Psoas muscle (tissue), 7 donors: ENCODE measurements at regions not wholly inside any gene's neighbourhood (a gene's known extent, or its start where the extent isn't known, plus 50 kb on each side); places are given as distances from the start of the nearest gene placed in this dataset.

Experiments
- ATAC-seq, 4 donors: fragments of 200-7000 bp; cut with Tn5 transposase; one replicate each; pipeline ENCODE4 v1.9.1; 2020; ENCODE audit warnings: moderate library complexity in 3 of 4, mild to moderate bottlenecking in 2 of 4
- DNase-seq, 2 donors: peaks; one replicate each; pipeline ENCODE4 v3.0.0-alpha.2; 2020
- H3K27ac ChIP-seq: fragments of 200-600 bp; one replicate; pipeline ENCODE4 v1.8.0; 2022
- H3K27me3 ChIP-seq, 3 donors: fragments of 200-600 bp in 1 of 3; one replicate each; pipeline versions ENCODE4 v1.6.1 to v1.8.0; 2013 to 2022; ENCODE audit warnings: low read length in 2 of 3, mild to moderate bottlenecking in 2 of 3, moderate library complexity in 1 of 3; ENCODE audit not compliant: insufficient read depth in 3 of 3
- H3K36me3 ChIP-seq, 2 donors: fragments of 200-600 bp in 1 of 2; one replicate each; pipeline versions ENCODE4 v1.6.1 to v1.8.0; 2013 to 2022; ENCODE audit warnings: low read depth in 1 of 2, mild to moderate bottlenecking in 1 of 2, moderate library complexity in 1 of 2; ENCODE audit not compliant: insufficient read depth in 1 of 2
- H3K4me1 ChIP-seq: fragments of 200-600 bp; one replicate; pipeline ENCODE4 v1.8.0; 2022
- H3K4me3 ChIP-seq: fragments of 200-600 bp; one replicate; pipeline ENCODE4 v1.8.0; 2022; ENCODE audit warnings: mild to moderate bottlenecking
- H3K9me3 ChIP-seq: fragments of 200-600 bp; one replicate; pipeline ENCODE4 v1.8.0; 2022
- WGBS, 3 donors: extraction: QIAGEN DNeasy Blood & Tissue Kit; methylation state at CpG; one replicate each; pipeline versions ENCODE4 v1.1.6 to v1.1.7; 2013; 5-methylcytosine and 5-hydroxymethylcytosine counted together
- intact Hi-C, 2 donors: fragments of 100-400 bp; cut with DNase I; formaldehyde crosslinking; loops; one replicate each; pipeline versions ENCODE4 v1.11.0 to v1.14.2; 2022
- TF ChIP-seq, protein P1 (sequence below): fragments of 200-600 bp; IDR thresholded peaks from one replicate; pipeline ENCODE4 v1.8.0; 2022; ENCODE audit warnings: antibody characterized with exemption
- donor health status: healthy with polysubstance abuse.
- donor health status: DM: no; HTN: no; CAD: no; lungs with moderate emphysema.
- donor health status: Bipolar disorder and iron deficiency.
- donor health status: healthy.
- donor health status: DM: yes; HTN: yes; CAD: no.
- donor health status: DM: no; HTN: no; CAD: no.
- donor health status: DM: yes; HTN: yes; CAD: no.

DNA sequence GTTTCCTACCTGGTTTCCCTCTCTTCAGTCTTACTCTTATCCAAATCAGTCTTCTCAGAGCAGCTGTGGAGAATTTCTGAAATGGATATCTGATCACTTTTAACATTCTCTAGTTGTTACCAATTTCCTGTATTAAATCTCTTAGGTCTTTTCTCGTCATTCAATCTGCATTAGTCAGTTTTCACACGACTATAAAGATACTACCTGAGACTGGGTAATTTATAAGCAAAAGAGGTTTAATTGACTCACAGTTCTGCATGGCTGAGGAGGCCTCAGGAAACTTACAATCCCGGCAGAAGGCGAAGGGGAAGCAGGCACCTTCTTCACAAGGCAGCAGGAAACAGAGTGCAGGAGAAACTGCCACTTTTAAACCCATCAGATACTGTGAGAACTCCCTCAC, 444.8 kb downstream of the GATA3 start:
- H3K36me3 ChIP-seq = no peaks in the 10 kb centered on the region
- intact Hi-C loops = no loop called here
- H3K9me3 ChIP-seq = no peaks in the 10 kb centered on the region
- ATAC-seq = no peak
- TF ChIP-seq, protein P1, sequence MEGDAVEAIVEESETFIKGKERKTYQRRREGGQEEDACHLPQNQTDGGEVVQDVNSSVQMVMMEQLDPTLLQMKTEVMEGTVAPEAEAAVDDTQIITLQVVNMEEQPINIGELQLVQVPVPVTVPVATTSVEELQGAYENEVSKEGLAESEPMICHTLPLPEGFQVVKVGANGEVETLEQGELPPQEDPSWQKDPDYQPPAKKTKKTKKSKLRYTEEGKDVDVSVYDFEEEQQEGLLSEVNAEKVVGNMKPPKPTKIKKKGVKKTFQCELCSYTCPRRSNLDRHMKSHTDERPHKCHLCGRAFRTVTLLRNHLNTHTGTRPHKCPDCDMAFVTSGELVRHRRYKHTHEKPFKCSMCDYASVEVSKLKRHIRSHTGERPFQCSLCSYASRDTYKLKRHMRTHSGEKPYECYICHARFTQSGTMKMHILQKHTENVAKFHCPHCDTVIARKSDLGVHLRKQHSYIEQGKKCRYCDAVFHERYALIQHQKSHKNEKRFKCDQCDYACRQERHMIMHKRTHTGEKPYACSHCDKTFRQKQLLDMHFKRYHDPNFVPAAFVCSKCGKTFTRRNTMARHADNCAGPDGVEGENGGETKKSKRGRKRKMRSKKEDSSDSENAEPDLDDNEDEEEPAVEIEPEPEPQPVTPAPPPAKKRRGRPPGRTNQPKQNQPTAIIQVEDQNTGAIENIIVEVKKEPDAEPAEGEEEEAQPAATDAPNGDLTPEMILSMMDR = no peak
- no peaks in the 10 kb centered on the region for H3K4me1 ChIP-seq
- no peaks in the 10 kb centered on the region for H3K27me3 ChIP-seq
- DNase-seq = no peak
- H3K27ac ChIP-seq = no peak overlapping the region
- no peak overlapping the region for H3K4me3 ChIP-seq
- whole genome bisulfite sequencing, 3 donors = 35 to 43% (median 41%) methylated on average over 4 of the region's 4 CpGs

DNA sequence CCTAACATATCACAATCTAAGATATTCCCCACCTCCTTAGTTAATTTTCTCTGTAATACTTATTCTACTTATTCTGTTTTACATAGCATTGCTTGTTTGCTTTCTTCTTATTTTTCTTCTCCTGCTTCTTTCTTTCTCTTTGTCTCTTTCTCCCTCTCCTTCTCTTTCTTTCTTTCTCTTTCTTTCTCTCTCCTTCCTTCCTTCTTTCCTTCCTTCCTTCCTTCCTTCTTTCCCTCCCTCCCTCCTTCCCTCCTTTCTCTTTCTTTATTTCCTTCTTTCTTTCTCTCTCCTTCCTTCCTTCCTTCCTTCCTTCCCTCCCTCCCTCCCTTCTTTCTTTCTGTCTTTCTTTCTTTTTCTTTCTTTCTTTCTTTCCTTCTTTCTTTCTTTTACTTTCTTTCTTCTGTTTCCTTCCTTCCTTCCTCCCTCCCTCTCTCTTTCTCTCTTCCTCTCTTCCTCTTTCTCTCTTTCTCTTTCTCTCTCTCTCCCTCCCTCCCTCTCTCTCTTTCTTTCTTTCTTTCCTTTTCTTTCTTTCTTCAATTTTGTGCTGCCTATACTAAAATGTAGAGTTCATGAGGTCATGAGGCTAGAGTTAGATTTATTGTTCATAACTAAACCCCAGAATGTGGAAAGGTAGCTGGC, 445.4 kb downstream of the GATA3 start:
- H3K4me1 ChIP-seq = no peaks in the 10 kb centered on the region
- no peak overlapping the region for H3K27ac ChIP-seq
- TF ChIP-seq, protein P1 = no peak
- no peaks in the 10 kb centered on the region for H3K36me3 ChIP-seq
- DNase-seq (no peak), ATAC-seq (no peak)
- H3K27me3 ChIP-seq = no peaks in the 10 kb centered on the region
- intact Hi-C loops = no loop called here
- H3K9me3 ChIP-seq = no peaks in the 10 kb centered on the region
- no peak overlapping the region for H3K4me3 ChIP-seq

GRCh38 chr10:8502573-8502972, 448.1 kb downstream of the GATA3 start:
- no peaks in the 10 kb centered on the region for H3K36me3 ChIP-seq
- TF ChIP-seq, protein P1 = no peak
- no peak overlapping the region for H3K27ac ChIP-seq
- no peaks in the 10 kb centered on the region for H3K9me3 ChIP-seq
- H3K27me3 ChIP-seq = no peaks in the 10 kb centered on the region
- intact Hi-C loops = no loop called here
- ATAC-seq = no peak
- no peak for DNase-seq
- no peak overlapping the region for H3K4me3 ChIP-seq
- WGBS, 3 donors = 45 to 48% (median 48%) methylated on average over 5 of the region's 5 CpGs
- H3K4me1 ChIP-seq = no peaks in the 10 kb centered on the region

- no peaks in the 10 kb centered on the region for H3K9me3 ChIP-seq
- 55 to 65% (median 59%) methylated on average over 10 of the region's 10 CpGs for WGBS, 3 donors
- no peaks in the 10 kb centered on the region for H3K27me3 ChIP-seq
- no peak for DNase-seq
- H3K27ac ChIP-seq = no peak overlapping the region
- intact Hi-C loops = no loop called here
- no peaks in the 10 kb centered on the region for H3K36me3 ChIP-seq
- TF ChIP-seq, protein P1 = no peak
- ATAC-seq = no peak
- H3K4me3 ChIP-seq = no peak overlapping the region
- H3K4me1 ChIP-seq = no peaks in the 10 kb centered on the region
These were observed 450.0 kb downstream of the GATA3 start for GRCh38 chr10:8504499-8504898.

- no peaks in the 10 kb centered on the region for H3K9me3 ChIP-seq
- no peaks in the 10 kb centered on the region for H3K27me3 ChIP-seq
- WGBS, 3 donors = 76 to 78% (median 77%) methylated on average over 3 of the region's 3 CpGs
- H3K4me1 ChIP-seq = no peaks in the 10 kb centered on the region
- H3K4me3 ChIP-seq = no peak overlapping the region
- DNase-seq = no peak
- intact Hi-C loops = no loop called here
- H3K27ac ChIP-seq = no peak overlapping the region
- ATAC-seq = no peak
- TF ChIP-seq, protein P1 = no peak
- H3K36me3 ChIP-seq = no peaks in the 10 kb centered on the region
These were observed 452.7 kb downstream of the GATA3 start for GRCh38 chr10:8507156-8507555.
